HepG2 (cell line): ENCODE measurements at regions not wholly inside any gene's neighbourhood (a gene's known extent, or its start where the extent isn't known, plus 50 kb on each side); places are given as distances from the start of the nearest gene placed in this dataset.

Experiments
- ATAC-seq: fragments of 200-7000 bp; cut with Tn5 transposase; 3 replicates; pipeline ENCODE4 v1.9.1; 2020; ENCODE audit warnings: mild to moderate bottlenecking, moderate library complexity
- BruUV-seq: library from RNA; stranded (reverse); fragments of 400-500 nt; replicated peaks from 2 replicates; lab custom pipeline; 2021; lab: Mats Ljungman, UMichigan
- CTCF ChIA-PET: fragments of 300-600 bp; formaldehyde crosslinking; extraction: SDS; loops from one replicate; lab custom pipeline; 2021; ENCODE audit warnings: low total read pairs, inconsistent platforms, low intra/inter-chr PET ratio; lab: Yijun Ruan, JAX
- POLR2A ChIA-PET: fragments of 350-600 bp; sonication (Branson Sonifier 250); formaldehyde crosslinking; loops from one replicate; lab custom pipeline; 2020; ENCODE audit warnings: antibody characterized with exemption, inconsistent platforms; lab: Yijun Ruan, JAX
- DNase-seq: peaks from one replicate; pipeline ENCODE4 v3.0.0-alpha.2; 2015; ENCODE audit warnings: low spot score
- FAIRE-seq: peaks from 3 replicates; lab custom pipeline; 2011; peaks lifted over from hg19 to GRCh38; lab: Jason Lieb, UNC
- H2AFZ ChIP-seq: one replicate; pipeline ENCODE4 v1.6.1; 2011; ENCODE audit warnings: low read length, inconsistent platforms
- H3K27ac ChIP-seq: fragments of 300-600 bp; 3 replicates; pipeline ENCODE4 v1.8.0; 2011; ENCODE audit warnings: mixed run types, mild to moderate bottlenecking, mixed read lengths, low read length, inconsistent platforms; ENCODE audit not compliant: insufficient read depth; ENCODE audit errors: extremely low read length
- H3K27me3 ChIP-seq, 2 experiments: fragments of 200-600 bp in 1 of 2; 2 replicates in 1 of 2; 3 replicates in 1 of 2; pipeline versions ENCODE4 v1.6.0 to v1.8.0; 2011; ENCODE audit warnings: low read length in 2 of 2, mild to moderate bottlenecking in 2 of 2, moderate library complexity in 2 of 2, inconsistent platforms in 1 of 2; ENCODE audit not compliant: insufficient read depth in 2 of 2, control insufficient read depth in 1 of 2
- H3K36me3 ChIP-seq, 2 experiments: fragments of 200-600 bp in 1 of 2; replicated peaks in 1 of 2; 2 replicates in 1 of 2; 3 replicates in 1 of 2; pipeline versions ENCODE4 v1.5.1 to v1.8.0; 2011; ENCODE audit warnings: low read length in 2 of 2, inconsistent platforms in 1 of 2; ENCODE audit not compliant: insufficient read depth in 2 of 2, control insufficient read depth in 1 of 2
- H3K4me1 ChIP-seq: 2 replicates; pipeline ENCODE4 v1.5.1; 2012; ENCODE audit warnings: low read length, inconsistent platforms; ENCODE audit not compliant: insufficient read depth
- H3K4me2 ChIP-seq: 2 replicates; pipeline ENCODE4 v1.6.0; 2011; ENCODE audit warnings: low read depth, low read length, inconsistent platforms
- H3K4me3 ChIP-seq, 3 experiments: fragments of 200-600 bp in 1 of 3; sonication (generic), shearing (Covaris generic) in 1 of 3; replicated peaks in 1 of 3; 2 replicates each; pipeline ENCODE4 v1.5.1; 2011 to 2016; ENCODE audit warnings: low read length in 3 of 3, inconsistent platforms in 2 of 3, low read depth in 2 of 3, mild to moderate bottlenecking in 2 of 3, control low read depth in 1 of 3, mixed read lengths in 1 of 3; ENCODE audit not compliant: insufficient read depth in 1 of 3
- H3K79me2 ChIP-seq: one replicate; pipeline ENCODE4 v1.6.1; 2011; ENCODE audit warnings: low read length, inconsistent platforms; ENCODE audit not compliant: insufficient read depth
- H3K9ac ChIP-seq: 2 replicates; pipeline ENCODE4 v1.6.0; 2011; ENCODE audit warnings: mild to moderate bottlenecking, low read depth, low read length, inconsistent platforms; ENCODE audit not compliant: insufficient read depth
- H3K9me3 ChIP-seq: 2 replicates; pipeline ENCODE4 v1.5.1; 2012; ENCODE audit warnings: mild to moderate bottlenecking, low read length
- H4K20me1 ChIP-seq: 2 replicates; pipeline ENCODE4 v1.6.0; 2011; ENCODE audit warnings: inconsistent platforms, mild to moderate bottlenecking, low read length, moderate library complexity; ENCODE audit not compliant: insufficient read depth
- ELK4 ChIP-seq: sonication (generic); formaldehyde crosslinking; IDR thresholded peaks from 2 replicates; pipeline ENCODE4 v1.9.0; 2021; ENCODE audit warnings: missing genetic modification reagents, borderline replicate concordance
- HOXA7 ChIP-seq: sonication (generic); formaldehyde crosslinking; IDR thresholded peaks from 2 replicates; pipeline ENCODE4 v1.8.1; 2022; ENCODE audit warnings: mild to moderate bottlenecking, missing genetic modification reagents, moderate library complexity
- KDM2A ChIP-seq: sonication (generic); formaldehyde crosslinking; IDR thresholded peaks from 2 replicates; pipeline ENCODE4 v1.4.0; 2020; ENCODE audit warnings: low read depth, missing genetic modification reagents, borderline replicate concordance
- KLF12 ChIP-seq: sonication (generic); formaldehyde crosslinking; IDR thresholded peaks from 2 replicates; pipeline ENCODE4 v1.4.0; 2020; ENCODE audit warnings: missing genetic modification reagents, borderline replicate concordance
- KLF16 ChIP-seq, 2 experiments: sonication (generic) in 1 of 2; formaldehyde crosslinking in 1 of 2; IDR thresholded peaks; 2 replicates each; pipeline versions ENCODE4 v1.6.1 to v1.8.0; 2016 to 2023; ENCODE audit warnings: missing genetic modification reagents in 2 of 2, missing compliant biosample characterization in 1 of 2
- ONECUT2 ChIP-seq: sonication (generic); formaldehyde crosslinking; IDR thresholded peaks from 2 replicates; pipeline ENCODE4 v1.4.0; 2020; ENCODE audit warnings: missing genetic modification reagents
- SATB2 ChIP-seq: sonication (generic); formaldehyde crosslinking; IDR thresholded peaks from 2 replicates; pipeline ENCODE4 v1.5.0; 2020; ENCODE audit warnings: missing genetic modification reagents
- SRSF1 ChIP-seq: fragments of 200-400 bp; formaldehyde crosslinking; optimal IDR thresholded peaks from 2 replicates; pipeline ENCODE3; 2017; ENCODE audit warnings: mild to moderate bottlenecking, low read depth, low read length, moderate library complexity
- ZFX ChIP-seq: sonication (generic); formaldehyde crosslinking; IDR thresholded peaks from 2 replicates; pipeline ENCODE4 v1.4.0; 2020; ENCODE audit warnings: mild to moderate bottlenecking, low read depth, missing genetic modification reagents, moderate library complexity
- ZNF33A ChIP-seq: sonication (generic); formaldehyde crosslinking; IDR thresholded peaks from 2 replicates; pipeline ENCODE4 v1.5.1; 2020; ENCODE audit warnings: missing genetic modification reagents, mild to moderate bottlenecking, moderate library complexity, borderline replicate concordance
- ZNF367 ChIP-seq: sonication (generic); formaldehyde crosslinking; IDR thresholded peaks from 2 replicates; pipeline ENCODE4 v1.4.0; 2020; ENCODE audit warnings: missing genetic modification reagents, borderline replicate concordance
- ZNF546 ChIP-seq: sonication (generic); formaldehyde crosslinking; conservative IDR thresholded peaks from 2 replicates; pipeline ENCODE4 v1.8.1; 2023; ENCODE audit warnings: mild to moderate bottlenecking, missing genetic modification reagents
- ZNF570 ChIP-seq: sonication (generic); formaldehyde crosslinking; IDR thresholded peaks from 2 replicates; pipeline ENCODE4 v1.4.0; 2020; ENCODE audit warnings: mild to moderate bottlenecking, missing genetic modification reagents, borderline replicate concordance
- WGBS: methylation state at CpG from one replicate; pipeline ENCODE4 v1.1.6; 2017; ENCODE audit warnings: low lambda C conversion rate; 5-methylcytosine and 5-hydroxymethylcytosine counted together
- in situ Hi-C: cut with HindIII; loops from 2 replicates; pipeline ENCODE4 v1.10.0; 2017; ENCODE audit warnings: low pct_unique_long_range_greater_than_20kb; ENCODE audit not compliant: extremely low pct_ligation_motif_present
- intact Hi-C: fragments of 100-400 bp; cut with micrococcal nuclease; formaldehyde crosslinking; loops from one replicate; pipeline ENCODE4 v1.10.0; 2022; ENCODE audit not compliant: unreplicated experiment
- TF ChIP-seq, protein P1 (sequence below): sonication (generic); formaldehyde crosslinking; IDR thresholded peaks from 2 replicates; pipeline ENCODE4 v1.5.0; 2020; ENCODE audit warnings: mild to moderate bottlenecking, missing genetic modification reagents
- TF ChIP-seq, protein P2 (sequence below): sonication (generic); formaldehyde crosslinking; IDR thresholded peaks from 2 replicates; pipeline ENCODE4 v1.8.1; 2023; ENCODE audit warnings: mild to moderate bottlenecking, missing genetic modification reagents

DNA sequence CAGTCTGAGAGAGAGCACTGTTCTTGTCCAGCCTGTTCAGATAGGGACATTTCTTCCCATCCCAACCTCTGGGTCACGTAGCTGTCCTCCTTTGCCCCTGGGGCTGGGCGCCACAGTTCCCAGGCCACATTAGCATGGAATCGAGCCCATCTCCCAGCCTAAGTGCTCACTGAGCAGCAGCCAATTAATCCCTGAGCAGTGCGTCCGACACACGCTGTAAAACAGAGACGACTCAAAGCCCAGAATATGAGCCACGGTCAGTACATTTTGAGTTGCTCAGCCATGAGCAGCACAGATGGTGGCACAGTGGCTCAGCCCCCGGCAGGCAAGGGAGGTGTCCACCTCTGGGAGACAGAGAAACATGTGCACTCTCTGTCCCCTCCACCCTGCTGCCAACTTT is 267.4 kb downstream of the NPHP4 start:
- H3K4me2 ChIP-seq, result no peak overlapping the region
- H3K27me3 ChIP-seq, result peaks cover 4 to 40% of the 10 kb centered on the region in 2 experiments; a peak in 4 of 5 replicates
- no peak overlapping the region for H3K9ac ChIP-seq
- no peak overlapping the region for H3K4me3 ChIP-seq
- ChIA-PET CTCF (no interaction called here), POLR2A (no interaction called here)
- no peaks in the 10 kb centered on the region for H3K36me3 ChIP-seq
- FAIRE-seq, result no peak
- H3K9me3 ChIP-seq, result no peaks in the 10 kb centered on the region
- H4K20me1 ChIP-seq, result no peaks in the 10 kb centered on the region
- TF ChIP-seq ZNF570 (CRISPR knock-in tag), result no peak
- no peak for TF ChIP-seq KDM2A (CRISPR knock-in tag)
- no peak for TF ChIP-seq ZFX
- TF ChIP-seq, protein P1, sequence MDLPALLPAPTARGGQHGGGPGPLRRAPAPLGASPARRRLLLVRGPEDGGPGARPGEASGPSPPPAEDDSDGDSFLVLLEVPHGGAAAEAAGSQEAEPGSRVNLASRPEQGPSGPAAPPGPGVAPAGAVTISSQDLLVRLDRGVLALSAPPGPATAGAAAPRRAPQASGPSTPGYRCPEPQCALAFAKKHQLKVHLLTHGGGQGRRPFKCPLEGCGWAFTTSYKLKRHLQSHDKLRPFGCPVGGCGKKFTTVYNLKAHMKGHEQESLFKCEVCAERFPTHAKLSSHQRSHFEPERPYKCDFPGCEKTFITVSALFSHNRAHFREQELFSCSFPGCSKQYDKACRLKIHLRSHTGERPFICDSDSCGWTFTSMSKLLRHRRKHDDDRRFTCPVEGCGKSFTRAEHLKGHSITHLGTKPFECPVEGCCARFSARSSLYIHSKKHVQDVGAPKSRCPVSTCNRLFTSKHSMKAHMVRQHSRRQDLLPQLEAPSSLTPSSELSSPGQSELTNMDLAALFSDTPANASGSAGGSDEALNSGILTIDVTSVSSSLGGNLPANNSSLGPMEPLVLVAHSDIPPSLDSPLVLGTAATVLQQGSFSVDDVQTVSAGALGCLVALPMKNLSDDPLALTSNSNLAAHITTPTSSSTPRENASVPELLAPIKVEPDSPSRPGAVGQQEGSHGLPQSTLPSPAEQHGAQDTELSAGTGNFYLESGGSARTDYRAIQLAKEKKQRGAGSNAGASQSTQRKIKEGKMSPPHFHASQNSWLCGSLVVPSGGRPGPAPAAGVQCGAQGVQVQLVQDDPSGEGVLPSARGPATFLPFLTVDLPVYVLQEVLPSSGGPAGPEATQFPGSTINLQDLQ (CRISPR knock-in tag), result no peak
- TF ChIP-seq SRSF1, result no peak
- TF ChIP-seq SATB2 (CRISPR knock-in tag), result no peak
- no peak for TF ChIP-seq ZNF33A
- TF ChIP-seq, protein P2, sequence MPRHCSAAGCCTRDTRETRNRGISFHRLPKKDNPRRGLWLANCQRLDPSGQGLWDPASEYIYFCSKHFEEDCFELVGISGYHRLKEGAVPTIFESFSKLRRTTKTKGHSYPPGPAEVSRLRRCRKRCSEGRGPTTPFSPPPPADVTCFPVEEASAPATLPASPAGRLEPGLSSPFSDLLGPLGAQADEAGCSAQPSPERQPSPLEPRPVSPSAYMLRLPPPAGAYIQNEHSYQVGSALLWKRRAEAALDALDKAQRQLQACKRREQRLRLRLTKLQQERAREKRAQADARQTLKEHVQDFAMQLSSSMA, result no peak
- no peak for TF ChIP-seq ZNF367 (CRISPR knock-in tag)
- no peak for TF ChIP-seq KLF16 (CRISPR knock-in tag; IDR thresholded peaks at IDR 0.05)
- no peak for TF ChIP-seq KLF12
- no peak for TF ChIP-seq ZNF546 (CRISPR knock-in tag)
- TF ChIP-seq ONECUT2 (CRISPR knock-in tag), result no peak
- TF ChIP-seq ELK4, result no peak
- TF ChIP-seq HOXA7 (CRISPR knock-in tag), result no peak
- TF ChIP-seq, all 625 proteins: peak for 0
- DNase-seq (no peak), ATAC-seq (no peak)
- no TSS peak for BruUV-seq
- 19% methylated on average over 7 of the region's 9 CpGs for WGBS
- Histone ChIP-seq H3K79me2 (no peaks in the 10 kb centered on the region), H2AFZ (no peak overlapping the region), H3K27ac (no peak overlapping the region), H3K4me1 (no peaks in the 10 kb centered on the region)
- intact Hi-C loops (no loop called here), in situ Hi-C loops (no loop called here)
